ENCODE measurements at regions not wholly inside any gene's neighbourhood (a gene's known extent, or its start where the extent isn't known, plus 50 kb on each side); places are given as distances from the start of the nearest gene placed in this dataset.

- no peak overlapping the region for H3K27ac ChIP-seq (ENCODE audit: extremely low read length, insufficient read depth, low read length)
- no peaks in the 10 kb centered on the region for H3K79me2 ChIP-seq (ENCODE audit: insufficient read depth, low read length)
- H3K4me3 ChIP-seq (replicated peaks in 1 of 3; ENCODE audit: insufficient read depth in 1 of 3, low read depth in 2 of 3, low read length in 3 of 3), result no peak overlapping the region
- H2AFZ ChIP-seq (ENCODE audit: low read length), result no peak overlapping the region
- in situ Hi-C loops (cut with HindIII; ENCODE audit: extremely low pct_ligation_motif_present, low pct_unique_long_range_greater_than_20kb) (no loop called here), intact Hi-C loops (cut with micrococcal nuclease; ENCODE audit: unreplicated experiment) (no loop called here)
- ChIA-PET POLR2A (no interaction called here), CTCF (ENCODE audit: low intra/inter-chr PET ratio, low total read pairs) (no interaction called here)
- no peak for FAIRE-seq
- no peak for ATAC-seq
- no TSS peak for BruUV-seq (replicated peaks)
- H3K4me2 ChIP-seq (ENCODE audit: low read depth, low read length), result no peak overlapping the region
- peaks cover 37% of the 10 kb centered on the region for H3K9me3 ChIP-seq (ENCODE audit: low read length)
- WGBS (ENCODE audit: low lambda C conversion rate), result 0% methylated on average over 2 of the region's 2 CpGs
- no peaks in the 10 kb centered on the region for H4K20me1 ChIP-seq (ENCODE audit: insufficient read depth, low read length)
- H3K4me1 ChIP-seq (ENCODE audit: insufficient read depth, low read length), result no peaks in the 10 kb centered on the region
- TF ChIP-seq ZNF33A (CRISPR knock-in tag; IDR thresholded peaks at IDR 0.05; ENCODE audit: borderline replicate concordance) (no peak), HOXA9 (CRISPR knock-in tag; IDR thresholded peaks at IDR 0.05; ENCODE audit: borderline replicate concordance) (no peak), ZNF207 (IDR thresholded peaks at IDR 0.05; ENCODE audit: borderline replicate concordance) (no peak)
- H3K27me3 ChIP-seq (ENCODE audit: control insufficient read depth in 1 of 2, insufficient read depth in 2 of 2, low read length in 2 of 2), result no peaks in the 10 kb centered on the region
- H3K9ac ChIP-seq (ENCODE audit: insufficient read depth, low read depth, low read length), result no peak overlapping the region
- DNase-seq (ENCODE audit: low spot score), result no peak
- H3K36me3 ChIP-seq (replicated peaks in 1 of 2; ENCODE audit: control insufficient read depth in 1 of 2, insufficient read depth in 2 of 2, low read length in 2 of 2), result no peaks in the 10 kb centered on the region
Measured at GRCh38 chr16:61549327-61549726, 486.9 kb downstream of the CDH8 start.

GRCh38 chr16:61547626-61548025 lies 488.6 kb downstream of the CDH8 start:
- ChIA-PET CTCF (ENCODE audit: low intra/inter-chr PET ratio, low total read pairs) (no interaction called here), POLR2A (no interaction called here)
- H3K9me3 ChIP-seq (ENCODE audit: low read length), result peaks cover 38% of the 10 kb centered on the region
- H3K27me3 ChIP-seq (ENCODE audit: control insufficient read depth in 1 of 2, insufficient read depth in 2 of 2, low read length in 2 of 2), result no peaks in the 10 kb centered on the region
- FAIRE-seq, result no peak
- intact Hi-C loops (cut with micrococcal nuclease; ENCODE audit: unreplicated experiment), result no loop called here
- no peak for DNase-seq (ENCODE audit: low spot score)
- H3K36me3 ChIP-seq (replicated peaks in 1 of 2; ENCODE audit: control insufficient read depth in 1 of 2, insufficient read depth in 2 of 2, low read length in 2 of 2), result no peaks in the 10 kb centered on the region
- no peaks in the 10 kb centered on the region for H3K79me2 ChIP-seq (ENCODE audit: insufficient read depth, low read length)
- no peak overlapping the region for H3K4me2 ChIP-seq (ENCODE audit: low read depth, low read length)
- no peaks in the 10 kb centered on the region for H4K20me1 ChIP-seq (ENCODE audit: insufficient read depth, low read length)
- no peak for TF ChIP-seq HMG20B (CRISPR knock-in tag; conservative IDR thresholded peaks at IDR 0.05)
- H3K27ac ChIP-seq (ENCODE audit: extremely low read length, insufficient read depth, low read length), result no peak overlapping the region
- H3K9ac ChIP-seq (ENCODE audit: insufficient read depth, low read depth, low read length), result no peak overlapping the region
- in situ Hi-C loops (cut with HindIII; ENCODE audit: extremely low pct_ligation_motif_present, low pct_unique_long_range_greater_than_20kb), result no loop called here
- no peak for ATAC-seq
- no TSS peak for BruUV-seq (replicated peaks)
- no peak overlapping the region for H2AFZ ChIP-seq (ENCODE audit: low read length)
- no peaks in the 10 kb centered on the region for H3K4me1 ChIP-seq (ENCODE audit: insufficient read depth, low read length)
- no peak overlapping the region for H3K4me3 ChIP-seq (replicated peaks in 1 of 3; ENCODE audit: insufficient read depth in 1 of 3, low read depth in 2 of 3, low read length in 3 of 3)

Measured in HepG2 (cell line).